GM19328 (cell line): ENCODE measurements at regions not wholly inside any gene's neighbourhood (a gene's known extent, or its start where the extent isn't known, plus 50 kb on each side); places are given as distances from the start of the nearest gene placed in this dataset.
A peak's percentile ranks its signal among the peaks of the same experiment; 100 is the strongest.

Experiments
- ATAC-seq: cut with Tn5 transposase; IDR thresholded peaks from one replicate; pipeline ENCODE4 v1.9.1; 2021; ENCODE audit warnings: mild to moderate bottlenecking, moderate library complexity; ENCODE audit not compliant: unreplicated experiment

GRCh38 chr4:35883108-35883507 lies 361.2 kb downstream of the ARAP2 start:
- ATAC-seq: no peak

DNA sequence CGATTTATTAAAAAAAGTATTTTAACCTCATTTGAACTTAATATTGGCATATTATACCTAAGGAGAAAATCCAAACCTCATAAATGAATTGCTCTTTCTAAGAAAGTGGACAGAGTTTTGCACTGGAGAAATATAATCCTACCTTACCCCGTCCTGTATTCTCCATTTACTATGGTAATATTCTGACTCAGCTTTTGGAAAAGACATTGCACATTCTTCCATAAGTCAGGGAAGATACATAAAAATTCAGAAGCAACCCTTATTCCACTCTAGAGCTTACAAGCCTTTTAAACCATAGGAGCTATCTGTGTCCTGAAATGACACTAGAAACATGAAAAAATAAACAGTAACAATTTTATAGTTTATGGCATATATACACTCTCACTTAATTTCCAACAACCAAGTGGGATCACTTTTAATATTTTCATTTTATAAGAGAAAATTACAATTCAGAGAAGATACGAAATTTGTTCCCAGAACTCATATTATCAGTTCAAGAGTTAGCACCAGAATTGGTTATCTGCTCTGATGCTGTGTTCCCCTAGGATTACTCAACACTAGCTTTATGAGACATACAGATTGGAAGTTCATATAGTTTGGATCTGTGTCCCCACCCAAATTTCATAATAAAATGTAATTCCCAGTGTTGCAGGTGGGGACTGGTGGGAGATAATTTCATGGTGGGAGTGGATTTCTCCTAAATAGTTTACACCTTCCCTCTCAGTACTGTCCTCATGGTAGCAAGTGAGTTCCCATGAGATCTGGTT lies 359.4 kb downstream of the ARAP2 start:
- no peak for ATAC-seq

- no peak for ATAC-seq
These were observed 346.5 kb downstream of the ARAP2 start for GRCh38 chr4:35897808-35898207.

DNA sequence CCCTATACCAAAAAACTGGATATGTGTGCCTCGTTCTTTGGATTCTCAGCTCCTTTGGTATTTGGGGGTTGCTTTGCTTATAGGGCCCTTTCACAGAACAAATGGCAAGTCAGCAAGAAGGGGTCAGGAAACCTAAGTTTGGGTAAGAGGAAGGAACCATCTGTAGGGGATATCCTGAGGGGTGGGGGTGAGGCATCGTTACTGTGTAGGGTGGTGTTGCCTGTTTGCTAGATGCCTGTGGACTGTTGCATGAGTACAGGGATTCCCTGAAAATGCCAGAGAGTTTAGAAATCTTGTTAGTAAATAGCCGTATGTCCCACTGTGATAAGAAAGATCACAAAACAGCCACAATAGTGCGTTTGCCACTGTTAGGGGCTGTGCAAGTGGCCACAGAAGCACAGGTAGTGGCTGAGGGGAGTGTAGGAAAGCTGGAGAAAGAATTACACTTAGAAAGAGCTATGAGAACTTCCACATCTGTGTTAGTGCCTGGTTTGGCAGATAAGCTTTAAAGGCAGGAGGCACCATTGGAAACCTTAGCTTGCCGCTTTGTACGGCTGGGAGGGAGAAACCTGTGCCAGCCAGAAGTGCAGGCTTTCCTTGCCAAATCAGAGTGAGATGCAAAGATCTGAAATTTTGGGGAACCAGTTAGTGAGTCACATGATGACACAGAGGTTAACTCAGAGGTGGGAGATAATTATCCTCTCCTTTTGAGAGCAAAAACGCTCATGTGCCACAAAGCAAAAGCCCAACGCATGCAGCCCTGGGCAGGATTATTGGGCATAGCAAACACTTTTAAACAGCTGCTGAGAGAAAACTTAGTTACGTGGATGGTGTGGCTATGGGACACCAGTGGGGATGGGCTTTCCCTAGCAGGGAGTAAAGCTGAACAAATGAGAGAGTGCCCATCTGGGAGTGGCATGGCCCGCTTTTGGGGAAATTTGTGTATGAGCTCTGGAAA lies 343.7 kb downstream of the ARAP2 start:
- no peak for ATAC-seq

DNA sequence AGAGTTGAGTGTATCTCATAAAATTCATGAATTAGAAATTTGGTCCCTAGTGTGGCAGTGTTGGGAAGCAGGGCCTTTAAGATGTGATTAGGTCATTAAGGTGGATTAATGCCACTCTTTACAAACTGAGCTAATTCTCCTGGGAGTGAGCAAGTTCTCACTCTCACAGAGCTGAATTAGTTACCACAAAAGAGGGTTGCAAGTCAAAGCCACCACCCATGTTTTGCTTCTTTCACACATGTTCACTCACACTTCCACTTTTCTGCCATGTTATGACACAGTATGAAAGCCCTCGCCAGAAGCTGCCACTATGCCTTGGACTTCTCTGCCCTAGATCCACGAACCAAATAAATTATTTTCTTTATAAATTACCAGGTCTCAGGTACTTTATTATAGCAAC lies 332.1 kb downstream of the ARAP2 start:
- ATAC-seq: peak; percentile 81

DNA sequence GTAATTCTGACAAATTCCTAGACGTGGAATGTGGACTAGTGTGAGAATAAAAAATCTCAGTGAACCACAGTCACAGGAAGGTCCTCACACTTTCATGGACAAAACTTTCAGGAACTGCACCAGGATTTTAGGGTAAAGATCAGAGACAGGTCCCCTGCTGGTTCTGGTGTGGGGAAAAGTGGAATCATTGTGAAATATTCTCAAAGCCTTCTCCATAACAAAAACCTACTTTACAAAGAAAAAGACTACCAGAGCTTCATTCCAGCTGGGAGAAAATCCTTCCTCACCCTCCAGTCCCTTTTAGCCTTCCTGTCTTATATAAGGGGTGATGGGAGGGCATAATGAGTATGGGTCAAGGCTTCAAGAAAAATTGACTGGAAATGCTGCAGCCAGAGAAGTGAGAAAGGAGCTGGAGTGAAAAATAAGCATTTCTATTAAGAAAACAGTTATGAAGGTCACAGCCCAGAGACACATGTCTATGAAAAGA lies 325.8 kb downstream of the ARAP2 start:
- ATAC-seq: no peak

DNA sequence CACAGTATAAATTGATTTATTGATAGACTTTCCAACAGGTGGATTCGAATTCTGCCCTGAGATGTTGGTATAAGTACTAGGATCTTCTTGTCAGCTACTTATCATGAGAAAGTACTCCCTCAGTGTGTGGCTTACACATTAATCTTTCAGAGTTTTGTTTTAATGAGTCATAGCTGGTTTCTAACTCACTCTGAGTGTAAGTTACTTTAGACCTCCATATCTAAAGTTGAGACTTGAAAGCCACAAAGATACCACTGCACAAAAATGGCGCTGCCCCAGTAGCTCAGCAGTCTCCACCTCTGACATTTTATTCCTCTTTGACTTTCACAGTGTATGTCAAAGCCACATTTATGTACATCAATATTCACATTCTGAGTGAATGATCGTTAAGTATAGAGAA lies 318.5 kb downstream of the ARAP2 start:
- ATAC-seq: no peak

- no peak for ATAC-seq
These were observed 317.5 kb downstream of the ARAP2 start for GRCh38 chr4:35926788-35927187.

- no peak for ATAC-seq
These were observed 310.4 kb downstream of the ARAP2 start for GRCh38 chr4:35933901-35934300.

- no peak for ATAC-seq
These were observed 309.9 kb downstream of the ARAP2 start for GRCh38 chr4:35934320-35934981.

GRCh38 chr4:35938936-35939335 lies 305.4 kb downstream of the ARAP2 start:
- no peak for ATAC-seq

- ATAC-seq: no peak
These were observed 304.6 kb downstream of the ARAP2 start for GRCh38 chr4:35939751-35940150.

GRCh38 chr4:35942092-35942491 lies 302.2 kb downstream of the ARAP2 start:
- ATAC-seq: no peak

- no peak for ATAC-seq
These were observed 300.7 kb downstream of the ARAP2 start for GRCh38 chr4:35943606-35944005.

DNA sequence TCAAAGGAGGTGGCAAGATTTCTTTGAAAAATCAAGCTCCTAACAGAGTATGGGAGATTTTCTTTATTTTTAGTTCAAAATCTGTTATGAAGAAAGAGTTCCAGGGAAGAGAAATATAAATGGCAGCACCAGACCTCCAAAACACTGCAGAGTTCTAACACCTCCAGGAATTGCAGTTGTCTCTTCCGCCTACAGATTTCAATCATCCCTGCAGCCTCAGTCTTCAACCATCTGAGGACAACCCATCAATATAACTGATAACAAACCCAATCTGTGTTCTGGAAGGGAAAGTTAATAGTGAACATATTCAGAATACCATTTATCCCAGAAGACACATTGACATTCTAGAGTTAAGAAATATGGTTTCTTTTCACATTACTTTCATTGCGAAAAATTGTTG lies 296.1 kb downstream of the ARAP2 start:
- ATAC-seq: no peak

DNA sequence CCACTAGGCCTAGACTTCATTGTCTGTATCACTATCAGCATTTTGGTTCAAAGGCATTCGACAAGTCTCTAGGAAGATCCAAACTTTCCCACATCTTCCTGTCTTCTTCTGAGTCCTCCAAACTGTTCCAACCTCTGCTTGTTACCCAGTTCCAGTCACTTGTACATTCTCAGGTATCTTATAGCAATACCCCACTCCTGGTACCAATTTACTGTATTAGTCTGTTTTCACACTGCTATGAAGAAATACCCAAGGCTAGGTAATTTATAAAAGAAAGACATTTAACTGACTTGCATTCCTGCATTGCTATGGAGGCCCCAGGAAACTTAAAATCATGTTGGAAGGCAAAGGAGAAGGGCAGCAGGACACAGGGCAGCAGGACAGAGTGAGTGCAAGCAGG lies 293.9 kb downstream of the ARAP2 start:
- no peak for ATAC-seq

DNA sequence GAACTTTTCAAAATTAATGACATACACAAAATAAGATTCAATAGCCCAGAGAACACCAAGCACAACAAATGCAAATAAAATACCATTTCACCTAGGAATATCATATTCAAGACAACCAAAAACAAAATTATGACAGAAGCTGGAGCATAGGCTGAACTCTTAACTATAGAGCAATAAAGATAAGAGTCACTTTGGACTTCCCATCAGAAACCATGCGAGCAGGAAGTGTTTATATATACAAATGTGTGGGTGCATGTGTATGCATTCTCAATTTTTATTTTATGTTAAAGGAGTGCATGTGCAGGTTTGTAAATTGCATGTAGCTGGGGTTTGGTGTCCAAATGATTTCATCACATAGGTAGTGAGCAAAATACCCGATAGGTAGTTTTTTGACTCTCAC lies 291.6 kb downstream of the ARAP2 start:
- no peak for ATAC-seq

- no peak for ATAC-seq
These were observed 280.9 kb downstream of the ARAP2 start for GRCh38 chr4:35963383-35963782.

DNA sequence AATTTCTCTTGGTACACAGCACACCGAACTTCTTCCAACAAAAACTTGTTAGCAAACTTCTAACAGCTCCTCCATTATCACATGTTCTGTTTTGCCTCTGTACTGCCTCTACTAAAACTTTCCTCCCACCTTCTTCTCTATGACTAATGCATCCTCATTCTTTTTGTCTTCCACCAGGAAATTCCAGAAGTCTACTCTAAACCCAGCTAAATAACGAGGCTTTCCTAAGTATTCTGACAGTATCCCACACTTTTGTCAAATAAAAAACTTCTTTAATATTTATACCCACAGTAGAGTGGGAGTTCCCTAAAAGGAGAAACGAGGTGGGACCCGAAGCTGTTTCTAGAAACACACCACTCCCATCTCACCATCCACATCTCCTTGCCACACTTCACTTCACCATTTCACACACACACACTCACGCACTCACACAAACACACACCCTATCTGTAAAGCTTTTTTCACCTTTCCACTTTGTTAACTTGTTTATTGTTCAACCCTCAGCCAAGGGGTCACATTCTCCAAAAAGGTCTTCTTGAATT lies 280.3 kb downstream of the ARAP2 start:
- ATAC-seq: no peak

- no peak for ATAC-seq
These were observed 279.0 kb downstream of the ARAP2 start for GRCh38 chr4:35965300-35965699.

DNA sequence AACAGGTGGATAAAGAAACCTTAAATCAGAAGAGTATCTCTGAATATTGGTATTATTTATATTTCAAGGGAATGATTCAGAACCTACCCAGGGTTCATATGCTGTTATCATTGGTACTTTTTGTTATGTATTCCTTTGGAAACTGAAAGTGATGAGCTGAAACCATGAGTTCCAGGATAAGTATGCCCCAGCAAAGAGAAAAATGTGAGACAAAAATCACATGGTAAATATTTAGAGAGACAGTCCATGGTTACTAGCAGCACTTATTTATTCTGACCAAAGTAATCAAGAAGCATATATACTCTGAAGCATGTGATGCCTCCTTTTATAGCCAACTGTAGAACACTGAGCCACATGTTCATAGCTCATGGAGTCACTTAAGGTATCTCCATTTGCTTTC lies 277.7 kb downstream of the ARAP2 start:
- no peak for ATAC-seq
